SK-N-SH treated with all-trans-retinoic acid at 6 μM for 48 hours (cell line): ENCODE measurements at regions not wholly inside any gene's neighbourhood (a gene's known extent, or its start where the extent isn't known, plus 50 kb on each side); places are given as distances from the start of the nearest gene placed in this dataset.

Experiments
- ATAC-seq: fragments of 200-7000 bp; cut with Tn5 transposase; 3 replicates; pipeline ENCODE4 v1.9.1; 2020; ENCODE audit warnings: mild to moderate bottlenecking, moderate library complexity
- ARNTL ChIP-seq: fragments of 450-650 bp; formaldehyde crosslinking; IDR thresholded peaks from 2 replicates; pipeline ENCODE4 v1.5.0; 2020; ENCODE audit warnings: low read depth, mild to moderate bottlenecking, moderate library complexity, borderline replicate concordance
- BACH2 ChIP-seq: fragments of 250-450 bp; sonication (Bioruptor Pico); IDR thresholded peaks from 2 replicates; pipeline ENCODE4 v1.9.0; 2021; ENCODE audit warnings: mild to moderate bottlenecking, borderline replicate concordance
- CSDC2 ChIP-seq: fragments of 250-450 bp; sonication (Bioruptor Pico); IDR thresholded peaks from 2 replicates; pipeline ENCODE4 v1.5.0; 2020; ENCODE audit warnings: mild to moderate bottlenecking, moderate library complexity
- ESRRG ChIP-seq: fragments of 250-450 bp; sonication (Bioruptor Pico); IDR thresholded peaks from 2 replicates; pipeline ENCODE4 v1.6.1; 2021; ENCODE audit warnings: mild to moderate bottlenecking
- GLIS3 ChIP-seq: fragments of 250-450 bp; sonication (Bioruptor Pico); IDR thresholded peaks from 2 replicates; pipeline ENCODE4 v1.5.0; 2020; ENCODE audit warnings: mild to moderate bottlenecking, moderate library complexity
- ISL1 ChIP-seq: fragments of 250-450 bp; sonication (Bioruptor Pico); IDR thresholded peaks from 2 replicates; pipeline ENCODE4 v2.1.2; 2022; ENCODE audit warnings: mild to moderate bottlenecking, moderate library complexity
- OSR1 ChIP-seq: fragments of 250-450 bp; sonication (Bioruptor Pico); IDR thresholded peaks from 2 replicates; pipeline ENCODE4 v1.8.0; 2022; ENCODE audit warnings: moderate library complexity, mild to moderate bottlenecking, inconsistent platforms
- PPARA ChIP-seq: fragments of 250-450 bp; sonication (Bioruptor Pico); IDR thresholded peaks from 2 replicates; pipeline ENCODE4 v1.5.0; 2020; ENCODE audit warnings: mild to moderate bottlenecking, borderline replicate concordance
- RARB ChIP-seq: fragments of 250-450 bp; sonication (Bioruptor Pico); IDR thresholded peaks from 2 replicates; pipeline ENCODE4 v1.8.0; 2021; ENCODE audit warnings: mild to moderate bottlenecking, moderate library complexity
- SNAI2 ChIP-seq: fragments of 250-450 bp; sonication (Bioruptor Pico); IDR thresholded peaks from 2 replicates; pipeline ENCODE4 v1.5.0; 2020; ENCODE audit warnings: mild to moderate bottlenecking, moderate library complexity
- TCF4 ChIP-seq: fragments of 250-450 bp; sonication (Bioruptor Pico); IDR thresholded peaks from 2 replicates; pipeline ENCODE4 v1.8.0; 2021; ENCODE audit warnings: mild to moderate bottlenecking, moderate library complexity, borderline replicate concordance
- TOX ChIP-seq: fragments of 250-450 bp; sonication (Bioruptor Pico); IDR thresholded peaks from 2 replicates; pipeline ENCODE4 v1.8.0; 2021; ENCODE audit warnings: mild to moderate bottlenecking, moderate library complexity, borderline replicate concordance
- ZC3H10 ChIP-seq: fragments of 250-450 bp; sonication (Bioruptor Pico); IDR thresholded peaks from 2 replicates; pipeline ENCODE4 v1.5.1; 2021; ENCODE audit warnings: mild to moderate bottlenecking, moderate library complexity
- ZFP30 ChIP-seq: fragments of 450-650 bp; formaldehyde crosslinking; IDR thresholded peaks from 2 replicates; pipeline ENCODE4 v1.5.0; 2022; ENCODE audit warnings: mild to moderate bottlenecking, moderate library complexity
- ZNF565 ChIP-seq: fragments of 450-650 bp; formaldehyde crosslinking; conservative IDR thresholded peaks from 2 replicates; pipeline ENCODE4 v1.5.0; 2020; ENCODE audit warnings: low read depth, mild to moderate bottlenecking, moderate library complexity
- ZNF70 ChIP-seq: fragments of 450-650 bp; formaldehyde crosslinking; IDR thresholded peaks from 2 replicates; pipeline ENCODE4 v1.5.0; 2020; ENCODE audit warnings: mild to moderate bottlenecking, moderate library complexity
- ZNF8 ChIP-seq: fragments of 450-650 bp; formaldehyde crosslinking; IDR thresholded peaks from 2 replicates; pipeline ENCODE4 v1.5.0; 2020; ENCODE audit warnings: mild to moderate bottlenecking, moderate library complexity
- TF ChIP-seq, protein P1 (sequence below): fragments of 250-450 bp; sonication (Bioruptor Pico); IDR thresholded peaks from 2 replicates; pipeline ENCODE4 v1.8.0; 2020; ENCODE audit warnings: mild to moderate bottlenecking, moderate library complexity, borderline replicate concordance
- TF ChIP-seq, protein P2 (sequence below): fragments of 250-450 bp; sonication (Bioruptor Pico); IDR thresholded peaks from 2 replicates; pipeline ENCODE4 v1.8.0; 2021; ENCODE audit warnings: low read depth, mild to moderate bottlenecking, moderate library complexity, borderline replicate concordance
- TF ChIP-seq, protein P3 (sequence below): fragments of 250-450 bp; sonication (Bioruptor Pico); IDR thresholded peaks from 2 replicates; pipeline ENCODE4 v1.5.1; 2021; ENCODE audit warnings: mild to moderate bottlenecking, moderate library complexity
- TF ChIP-seq, protein P4 (sequence below): fragments of 250-450 bp; sonication (Bioruptor Pico); IDR thresholded peaks from 2 replicates; pipeline ENCODE4 v1.5.1; 2020; ENCODE audit warnings: low read depth, mild to moderate bottlenecking, moderate library complexity
- TF ChIP-seq, protein P5 (sequence below): fragments of 250-450 bp; sonication (Bioruptor Pico); IDR thresholded peaks from 2 replicates; pipeline ENCODE4 v1.5.0; 2020; ENCODE audit warnings: mild to moderate bottlenecking, moderate library complexity

DNA sequence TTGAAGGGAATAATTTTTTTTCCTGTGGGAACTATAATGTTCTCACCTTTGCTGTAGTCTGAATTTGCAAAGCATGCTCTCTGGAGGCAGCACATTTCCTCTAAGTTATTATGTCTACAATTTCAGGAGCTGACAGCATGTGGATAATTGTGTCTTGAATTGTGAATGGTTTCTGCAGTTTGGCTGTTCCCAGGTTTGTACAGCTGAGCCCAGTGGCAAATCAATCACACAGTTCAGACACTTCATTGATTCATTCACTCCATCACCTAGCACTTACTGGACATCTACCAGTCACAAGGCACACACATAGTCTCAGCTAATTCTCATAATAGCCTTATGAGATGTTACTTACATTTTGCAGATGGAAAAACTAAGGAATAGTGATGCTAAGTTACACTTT lies 219.0 kb upstream of the ROPN1 start:
- TF ChIP-seq, protein P1, sequence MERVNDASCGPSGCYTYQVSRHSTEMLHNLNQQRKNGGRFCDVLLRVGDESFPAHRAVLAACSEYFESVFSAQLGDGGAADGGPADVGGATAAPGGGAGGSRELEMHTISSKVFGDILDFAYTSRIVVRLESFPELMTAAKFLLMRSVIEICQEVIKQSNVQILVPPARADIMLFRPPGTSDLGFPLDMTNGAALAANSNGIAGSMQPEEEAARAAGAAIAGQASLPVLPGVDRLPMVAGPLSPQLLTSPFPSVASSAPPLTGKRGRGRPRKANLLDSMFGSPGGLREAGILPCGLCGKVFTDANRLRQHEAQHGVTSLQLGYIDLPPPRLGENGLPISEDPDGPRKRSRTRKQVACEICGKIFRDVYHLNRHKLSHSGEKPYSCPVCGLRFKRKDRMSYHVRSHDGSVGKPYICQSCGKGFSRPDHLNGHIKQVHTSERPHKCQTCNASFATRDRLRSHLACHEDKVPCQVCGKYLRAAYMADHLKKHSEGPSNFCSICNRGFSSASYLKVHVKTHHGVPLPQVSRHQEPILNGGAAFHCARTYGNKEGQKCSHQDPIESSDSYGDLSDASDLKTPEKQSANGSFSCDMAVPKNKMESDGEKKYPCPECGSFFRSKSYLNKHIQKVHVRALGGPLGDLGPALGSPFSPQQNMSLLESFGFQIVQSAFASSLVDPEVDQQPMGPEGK (CRISPR knock-in tag), result no peak
- TF ChIP-seq ESRRG (no peak), RARB (no peak), GLIS3 (CRISPR knock-in tag) (no peak), ZNF8 (no peak), CSDC2 (CRISPR knock-in tag) (no peak), OSR1 (no peak), ARNTL (no peak), ZC3H10 (CRISPR knock-in tag) (no peak), TOX (CRISPR knock-in tag) (no peak), ZNF565 (no peak), ZNF70 (CRISPR knock-in tag) (no peak), ISL1 (no peak), BACH2 (CRISPR knock-in tag) (no peak), PPARA (no peak), SNAI2 (CRISPR knock-in tag) (no peak)
- TF ChIP-seq, protein P2, sequence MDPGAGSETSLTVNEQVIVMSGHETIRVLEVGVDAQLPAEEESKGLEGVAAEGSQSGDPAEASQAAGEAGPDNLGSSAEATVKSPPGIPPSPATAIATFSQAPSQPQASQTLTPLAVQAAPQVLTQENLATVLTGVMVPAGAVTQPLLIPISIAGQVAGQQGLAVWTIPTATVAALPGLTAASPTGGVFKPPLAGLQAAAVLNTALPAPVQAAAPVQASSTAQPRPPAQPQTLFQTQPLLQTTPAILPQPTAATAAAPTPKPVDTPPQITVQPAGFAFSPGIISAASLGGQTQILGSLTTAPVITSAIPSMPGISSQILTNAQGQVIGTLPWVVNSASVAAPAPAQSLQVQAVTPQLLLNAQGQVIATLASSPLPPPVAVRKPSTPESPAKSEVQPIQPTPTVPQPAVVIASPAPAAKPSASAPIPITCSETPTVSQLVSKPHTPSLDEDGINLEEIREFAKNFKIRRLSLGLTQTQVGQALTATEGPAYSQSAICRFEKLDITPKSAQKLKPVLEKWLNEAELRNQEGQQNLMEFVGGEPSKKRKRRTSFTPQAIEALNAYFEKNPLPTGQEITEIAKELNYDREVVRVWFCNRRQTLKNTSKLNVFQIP (CRISPR knock-in tag), result no peak
- TF ChIP-seq, protein P3, sequence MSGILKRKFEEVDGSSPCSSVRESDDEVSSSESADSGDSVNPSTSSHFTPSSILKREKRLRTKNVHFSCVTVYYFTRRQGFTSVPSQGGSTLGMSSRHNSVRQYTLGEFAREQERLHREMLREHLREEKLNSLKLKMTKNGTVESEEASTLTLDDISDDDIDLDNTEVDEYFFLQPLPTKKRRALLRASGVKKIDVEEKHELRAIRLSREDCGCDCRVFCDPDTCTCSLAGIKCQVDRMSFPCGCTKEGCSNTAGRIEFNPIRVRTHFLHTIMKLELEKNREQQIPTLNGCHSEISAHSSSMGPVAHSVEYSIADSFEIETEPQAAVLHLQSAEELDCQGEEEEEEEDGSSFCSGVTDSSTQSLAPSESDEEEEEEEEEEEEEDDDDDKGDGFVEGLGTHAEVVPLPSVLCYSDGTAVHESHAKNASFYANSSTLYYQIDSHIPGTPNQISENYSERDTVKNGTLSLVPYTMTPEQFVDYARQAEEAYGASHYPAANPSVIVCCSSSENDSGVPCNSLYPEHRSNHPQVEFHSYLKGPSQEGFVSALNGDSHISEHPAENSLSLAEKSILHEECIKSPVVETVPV, result no peak
- TF ChIP-seq, protein P4, sequence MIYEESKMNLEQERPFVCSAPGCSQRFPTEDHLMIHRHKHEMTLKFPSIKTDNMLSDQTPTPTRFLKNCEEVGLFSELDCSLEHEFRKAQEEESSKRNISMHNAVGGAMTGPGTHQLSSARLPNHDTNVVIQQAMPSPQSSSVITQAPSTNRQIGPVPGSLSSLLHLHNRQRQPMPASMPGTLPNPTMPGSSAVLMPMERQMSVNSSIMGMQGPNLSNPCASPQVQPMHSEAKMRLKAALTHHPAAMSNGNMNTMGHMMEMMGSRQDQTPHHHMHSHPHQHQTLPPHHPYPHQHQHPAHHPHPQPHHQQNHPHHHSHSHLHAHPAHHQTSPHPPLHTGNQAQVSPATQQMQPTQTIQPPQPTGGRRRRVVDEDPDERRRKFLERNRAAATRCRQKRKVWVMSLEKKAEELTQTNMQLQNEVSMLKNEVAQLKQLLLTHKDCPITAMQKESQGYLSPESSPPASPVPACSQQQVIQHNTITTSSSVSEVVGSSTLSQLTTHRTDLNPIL (CRISPR knock-in tag), result no peak
- ATAC-seq, result no peak

DNA sequence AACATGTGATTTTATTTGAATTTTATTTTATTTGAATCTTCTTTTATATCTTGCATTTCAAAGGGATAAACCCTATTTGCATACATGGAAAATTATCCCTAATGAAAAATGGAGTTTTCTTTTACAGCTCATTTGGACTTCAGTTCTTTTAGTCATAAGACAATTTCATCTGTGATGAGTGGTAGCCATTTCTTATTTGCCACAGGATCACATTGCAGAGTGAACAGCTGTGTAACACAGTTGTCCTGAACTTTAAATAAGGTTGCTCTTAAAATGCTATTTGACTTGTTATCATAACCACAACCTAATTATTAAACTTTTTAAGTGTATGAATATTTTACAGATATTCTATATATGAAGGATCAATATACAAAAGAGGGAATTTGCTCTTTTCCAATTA lies 221.7 kb upstream of the ROPN1 start:
- no peak for ATAC-seq
- TF ChIP-seq, protein P3, result no peak
- TF ChIP-seq OSR1 (no peak), TOX (CRISPR knock-in tag) (no peak), ZC3H10 (CRISPR knock-in tag) (no peak), RARB (no peak), ARNTL (no peak), ZNF70 (CRISPR knock-in tag) (no peak), ZNF8 (no peak), GLIS3 (CRISPR knock-in tag) (no peak), PPARA (no peak), SNAI2 (CRISPR knock-in tag) (no peak), ZFP30 (no peak), TCF4 (CRISPR knock-in tag) (no peak)
- TF ChIP-seq, protein P5, sequence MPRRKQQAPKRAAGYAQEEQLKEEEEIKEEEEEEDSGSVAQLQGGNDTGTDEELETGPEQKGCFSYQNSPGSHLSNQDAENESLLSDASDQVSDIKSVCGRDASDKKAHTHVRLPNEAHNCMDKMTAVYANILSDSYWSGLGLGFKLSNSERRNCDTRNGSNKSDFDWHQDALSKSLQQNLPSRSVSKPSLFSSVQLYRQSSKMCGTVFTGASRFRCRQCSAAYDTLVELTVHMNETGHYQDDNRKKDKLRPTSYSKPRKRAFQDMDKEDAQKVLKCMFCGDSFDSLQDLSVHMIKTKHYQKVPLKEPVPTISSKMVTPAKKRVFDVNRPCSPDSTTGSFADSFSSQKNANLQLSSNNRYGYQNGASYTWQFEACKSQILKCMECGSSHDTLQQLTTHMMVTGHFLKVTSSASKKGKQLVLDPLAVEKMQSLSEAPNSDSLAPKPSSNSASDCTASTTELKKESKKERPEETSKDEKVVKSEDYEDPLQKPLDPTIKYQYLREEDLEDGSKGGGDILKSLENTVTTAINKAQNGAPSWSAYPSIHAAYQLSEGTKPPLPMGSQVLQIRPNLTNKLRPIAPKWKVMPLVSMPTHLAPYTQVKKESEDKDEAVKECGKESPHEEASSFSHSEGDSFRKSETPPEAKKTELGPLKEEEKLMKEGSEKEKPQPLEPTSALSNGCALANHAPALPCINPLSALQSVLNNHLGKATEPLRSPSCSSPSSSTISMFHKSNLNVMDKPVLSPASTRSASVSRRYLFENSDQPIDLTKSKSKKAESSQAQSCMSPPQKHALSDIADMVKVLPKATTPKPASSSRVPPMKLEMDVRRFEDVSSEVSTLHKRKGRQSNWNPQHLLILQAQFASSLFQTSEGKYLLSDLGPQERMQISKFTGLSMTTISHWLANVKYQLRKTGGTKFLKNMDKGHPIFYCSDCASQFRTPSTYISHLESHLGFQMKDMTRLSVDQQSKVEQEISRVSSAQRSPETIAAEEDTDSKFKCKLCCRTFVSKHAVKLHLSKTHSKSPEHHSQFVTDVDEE (CRISPR knock-in tag), result no peak
- TF ChIP-seq, protein P4 (CRISPR knock-in tag), result no peak
